ENCODE measurements at regions not wholly inside any gene's neighbourhood (a gene's known extent, or its start where the extent isn't known, plus 50 kb on each side); places are given as distances from the start of the nearest gene placed in this dataset.

DNA sequence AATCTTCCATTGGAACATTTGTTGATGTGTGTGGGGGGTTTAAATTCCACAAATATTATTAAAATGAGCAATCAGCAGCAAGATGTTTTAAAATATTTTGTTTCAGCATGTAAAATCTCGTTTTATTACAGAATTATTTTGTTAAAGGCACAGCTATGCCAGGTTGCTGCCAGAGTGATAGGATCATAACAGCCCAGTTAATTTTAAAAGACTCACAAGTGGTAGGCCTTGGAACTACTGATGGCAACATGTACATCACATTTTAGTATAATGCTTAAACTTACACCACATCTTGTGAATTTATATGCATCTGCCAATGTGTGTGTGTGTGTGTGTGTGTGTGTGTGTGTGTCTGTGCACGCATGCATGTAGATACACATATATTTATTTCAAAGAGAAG lies 97.8 kb upstream of the SPRY1 start:
- DNase-seq (ENCODE audit: low spot score in 2 of 2), result no peak
- 41 to 50% methylated on average over 2 of the region's 2 CpGs for WGBS, 2 donors
- TF ChIP-seq POLR2A (IDR thresholded peaks at IDR 0.05) (no peak), CTCF (IDR thresholded peaks at IDR 0.05) (no peak)
- intact Hi-C loops (cut with DNase I; ENCODE audit: low total_unique reads), result no loop called here
- no peak overlapping the region for H3K4me3 ChIP-seq (ENCODE audit: low read depth, poor library complexity, severe bottlenecking)

DNA sequence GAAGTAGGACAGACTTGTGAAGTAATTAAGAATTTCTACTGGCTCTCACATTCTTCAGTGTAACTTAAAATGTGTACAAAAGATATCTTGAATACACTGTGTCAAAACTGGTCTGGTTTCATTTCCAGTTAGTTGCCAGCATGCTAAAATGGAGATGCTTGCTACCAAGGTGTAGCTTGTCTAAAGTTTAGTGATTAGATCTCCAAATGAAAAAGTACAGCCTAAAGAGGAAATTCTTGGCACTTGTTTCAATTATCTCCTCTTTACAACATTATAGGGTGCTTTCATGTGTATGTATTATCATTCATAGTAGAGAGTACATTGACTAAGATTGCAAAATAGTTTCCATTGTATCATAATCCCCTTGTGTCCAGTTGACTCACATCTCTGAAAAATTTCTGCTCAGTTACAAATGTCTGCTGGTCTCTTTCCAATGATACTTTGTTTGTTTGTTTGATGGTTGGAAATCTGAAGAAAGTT lies 97.3 kb upstream of the SPRY1 start:
- intact Hi-C loops (cut with DNase I; ENCODE audit: low total_unique reads), result no loop called here
- H3K4me3 ChIP-seq (ENCODE audit: low read depth, poor library complexity, severe bottlenecking), result no peak overlapping the region
- DNase-seq (ENCODE audit: low spot score in 2 of 2), result no peak
- TF ChIP-seq CTCF (IDR thresholded peaks at IDR 0.05), result no peak
- TF ChIP-seq POLR2A (IDR thresholded peaks at IDR 0.05), result no peak

GRCh38 chr4:123300222-123301039 lies 96.2 kb upstream of the SPRY1 start:
- TF ChIP-seq CTCF (IDR thresholded peaks at IDR 0.05), result no peak
- no peak for TF ChIP-seq POLR2A (IDR thresholded peaks at IDR 0.05)
- intact Hi-C loops (cut with DNase I; ENCODE audit: low total_unique reads), result no loop called here
- WGBS, 2 donors, result 86 to 88% methylated on average over 4 of the region's 4 CpGs
- no peak for DNase-seq (ENCODE audit: low spot score in 2 of 2)
- no peak overlapping the region for H3K4me3 ChIP-seq (ENCODE audit: low read depth, poor library complexity, severe bottlenecking)

DNA sequence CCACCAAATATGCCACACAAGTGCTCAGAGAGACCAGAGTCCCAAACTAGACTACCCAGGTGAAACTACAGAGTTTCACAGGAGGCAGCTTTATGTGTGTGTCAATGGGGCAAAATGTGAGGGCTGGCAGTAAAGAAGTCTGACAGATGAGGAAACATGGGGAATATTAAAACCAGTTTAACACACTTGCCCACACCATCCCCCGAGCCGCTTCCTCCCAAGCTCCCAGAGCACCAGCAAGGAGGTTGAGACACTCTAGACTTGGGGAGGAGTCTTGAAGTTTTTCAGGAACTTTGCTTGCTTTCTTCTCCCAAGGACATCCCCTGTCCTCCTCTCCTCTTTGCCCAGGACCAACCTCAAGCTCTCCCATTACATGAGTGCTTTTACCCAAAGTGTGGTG lies 94.7 kb upstream of the SPRY1 start:
- 98 to 100% methylated on average over 2 of the region's 2 CpGs for WGBS, 2 donors
- no peak overlapping the region for H3K4me3 ChIP-seq (ENCODE audit: low read depth, poor library complexity, severe bottlenecking)
- intact Hi-C loops (cut with DNase I; ENCODE audit: low total_unique reads), result no loop called here
- no peak for TF ChIP-seq CTCF (IDR thresholded peaks at IDR 0.05)
- no peak for TF ChIP-seq POLR2A (IDR thresholded peaks at IDR 0.05)
- no peak for DNase-seq (ENCODE audit: low spot score in 2 of 2)

DNA sequence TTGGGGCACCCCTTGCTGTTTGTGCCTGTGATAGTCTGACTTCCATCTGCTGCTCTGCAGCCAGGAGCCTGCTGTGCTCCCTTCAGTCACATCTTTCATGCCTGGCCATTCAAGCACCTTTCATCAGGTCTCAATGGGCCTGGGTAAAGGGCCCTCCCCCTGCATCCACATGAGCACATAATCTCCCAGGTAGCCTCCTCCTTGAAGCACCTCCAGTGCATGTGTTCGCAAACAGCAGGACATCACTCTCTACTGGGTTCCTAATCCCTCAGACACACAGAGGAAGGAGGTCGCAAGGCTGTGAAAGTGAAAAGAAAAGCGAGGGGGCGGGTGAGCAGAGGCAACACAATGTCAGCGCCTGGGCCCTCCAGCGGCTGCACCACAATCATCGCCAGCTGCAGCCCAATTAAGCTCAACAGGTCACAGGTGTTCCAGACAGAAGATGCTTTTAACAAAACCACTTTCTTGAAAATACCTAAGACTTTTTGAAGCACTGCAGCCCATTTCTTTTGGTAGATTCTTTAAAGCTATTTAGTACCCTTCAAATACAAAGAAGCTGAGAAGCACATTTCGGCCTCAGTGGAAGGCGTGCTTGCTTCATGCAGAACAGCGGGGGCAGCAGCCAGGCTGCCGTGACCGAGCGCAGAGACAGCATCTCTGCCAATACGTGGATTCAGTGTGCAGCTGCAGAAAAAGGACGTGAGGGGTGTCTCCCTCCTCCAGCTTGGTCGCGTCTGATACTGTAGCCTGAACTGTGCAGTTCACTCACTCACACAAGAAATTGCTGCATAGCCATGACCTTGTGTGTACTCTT lies 92.2 kb upstream of the SPRY1 start:
- no peak for DNase-seq (ENCODE audit: low spot score in 2 of 2)
- H3K4me3 ChIP-seq (ENCODE audit: low read depth, poor library complexity, severe bottlenecking), result no peak overlapping the region
- no peak for TF ChIP-seq CTCF (IDR thresholded peaks at IDR 0.05)
- TF ChIP-seq POLR2A (IDR thresholded peaks at IDR 0.05), result no peak
- WGBS, 2 donors, result 85 to 92% methylated on average over 17 of the region's 17 CpGs
- intact Hi-C loops (cut with DNase I; ENCODE audit: low total_unique reads), result no loop called here
